Activated naive CD4-positive, alpha-beta T cell (primary cell): ENCODE measurements at regions not wholly inside any gene's neighbourhood (a gene's known extent, or its start where the extent isn't known, plus 50 kb on each side); places are given as distances from the start of the nearest gene placed in this dataset.
A peak's percentile ranks its signal among the peaks of the same experiment; 100 is the strongest.

Source experiments
- DNase-seq, 4 experiments: peaks; one replicate each; lab custom pipeline; 2025; lab: John Stamatoyannopoulos, UW

- DNase-seq = no peak
Measured at GRCh38 chr5:82359272-82359671, 81.1 kb upstream of the RPS23 start.

- DNase-seq = no peak
Measured at GRCh38 chr5:82358457-82358856, 80.3 kb upstream of the RPS23 start.

- DNase-seq = peak in 3 of 4 experiments; percentile 15 to 70 (median 47)
Measured at GRCh38 chr5:82356808-82357671, 78.9 kb upstream of the RPS23 start.

- DNase-seq = no peak
Measured at GRCh38 chr5:82356021-82356420, 77.9 kb upstream of the RPS23 start.

- no peak for DNase-seq
Measured at GRCh38 chr5:82355496-82355895, 77.3 kb upstream of the RPS23 start.

- DNase-seq = no peak
Measured at GRCh38 chr5:82355053-82355452, 76.9 kb upstream of the RPS23 start.

GRCh38 chr5:82354543-82354942 lies 76.4 kb upstream of the RPS23 start:
- no peak for DNase-seq

- DNase-seq = no peak
Measured at GRCh38 chr5:82353522-82353921, 75.4 kb upstream of the RPS23 start.

- DNase-seq = no peak
Measured at GRCh38 chr5:82352146-82352791, 74.1 kb upstream of the RPS23 start.

- no peak for DNase-seq
Measured at GRCh38 chr5:82351754-82352145, 73.6 kb upstream of the RPS23 start.

- DNase-seq = no peak
Measured at GRCh38 chr5:82351297-82351696, 73.1 kb upstream of the RPS23 start.

GRCh38 chr5:82349652-82350051 lies 71.5 kb upstream of the RPS23 start:
- peak in 2 of 4 experiments; percentile 2 to 23 for DNase-seq

GRCh38 chr5:82348784-82349425 lies 70.8 kb upstream of the RPS23 start:
- DNase-seq = no peak

- no peak for DNase-seq
Measured at GRCh38 chr5:82347201-82347865, 69.2 kb upstream of the RPS23 start.

- no peak for DNase-seq
Measured at GRCh38 chr5:82346399-82347165, 68.4 kb upstream of the RPS23 start.

GRCh38 chr5:82345108-82345507 lies 67.0 kb upstream of the RPS23 start:
- no peak for DNase-seq

GRCh38 chr5:82341325-82341724 lies 63.2 kb upstream of the RPS23 start:
- no peak for DNase-seq

- no peak for DNase-seq
Measured at GRCh38 chr5:82340799-82341198, 62.6 kb upstream of the RPS23 start.

- DNase-seq = no peak
Measured at GRCh38 chr5:82339792-82340191, 61.6 kb upstream of the RPS23 start.

GRCh38 chr5:82338771-82339373 lies 60.7 kb upstream of the RPS23 start:
- DNase-seq = no peak

GRCh38 chr5:82336959-82337351 lies 58.8 kb upstream of the RPS23 start:
- DNase-seq = no peak
